H9 (cell line): ENCODE measurements at regions not wholly inside any gene's neighbourhood (a gene's known extent, or its start where the extent isn't known, plus 50 kb on each side); places are given as distances from the start of the nearest gene placed in this dataset.

Source experiments
- DNase-seq: peaks from one replicate; pipeline ENCODE4 v3.0.0-alpha.2; 2017
- H2AFZ ChIP-seq: one replicate; pipeline ENCODE4 v1.6.1; 2013; ENCODE audit warnings: mild to moderate bottlenecking, low read length, control low read depth, moderate library complexity
- H2AK5ac ChIP-seq: 2 replicates; pipeline ENCODE4 v1.6.1; 2013; ENCODE audit warnings: low read length, control low read depth, mixed read lengths; ENCODE audit not compliant: insufficient read length
- H2BK120ac ChIP-seq: one replicate; pipeline ENCODE4 v1.6.1; 2013; ENCODE audit warnings: low read depth, mild to moderate bottlenecking, low read length, control low read depth, inconsistent platforms; ENCODE audit not compliant: poor library complexity, severe bottlenecking
- H2BK12ac ChIP-seq: 2 replicates; pipeline ENCODE4 v1.6.1; 2013; ENCODE audit warnings: low read length, control low read depth, mixed read lengths, low read depth; ENCODE audit not compliant: insufficient read length
- H2BK15ac ChIP-seq: 2 replicates; pipeline ENCODE4 v1.6.1; 2013; ENCODE audit warnings: low read depth, low read length, control low read depth
- H2BK20ac ChIP-seq: one replicate; pipeline ENCODE4 v1.6.1; 2013; ENCODE audit warnings: low read depth, mild to moderate bottlenecking, low read length, control low read depth, inconsistent platforms; ENCODE audit not compliant: poor library complexity, severe bottlenecking
- H2BK5ac ChIP-seq: 2 replicates; pipeline ENCODE4 v1.6.1; 2013; ENCODE audit warnings: low read length, control low read depth, mixed read lengths; ENCODE audit not compliant: insufficient read length
- H3K14ac ChIP-seq: 2 replicates; pipeline ENCODE4 v1.6.1; 2013; ENCODE audit warnings: low read length, control low read depth; ENCODE audit not compliant: insufficient read depth
- H3K18ac ChIP-seq: 2 replicates; pipeline ENCODE4 v1.6.1; 2013; ENCODE audit warnings: low read depth, mild to moderate bottlenecking, mixed read lengths, low read length, control low read depth; ENCODE audit not compliant: insufficient read length
- H3K23ac ChIP-seq: 2 replicates; pipeline ENCODE4 v1.6.1; 2013; ENCODE audit warnings: low read length, control low read depth, mixed read lengths, low read depth; ENCODE audit not compliant: insufficient read length
- H3K23me2 ChIP-seq: 2 replicates; pipeline ENCODE4 v1.6.1; 2013; ENCODE audit warnings: low read depth, mild to moderate bottlenecking, mixed read lengths, low read length, control low read depth; ENCODE audit not compliant: insufficient read length, poor library complexity, severe bottlenecking
- H3K27ac ChIP-seq: 2 replicates; pipeline ENCODE4 v1.5.1; 2013; ENCODE audit warnings: low read length, control low read depth, mixed read lengths, low read depth; ENCODE audit not compliant: insufficient read length
- H3K27me3 ChIP-seq: 2 replicates; pipeline ENCODE4 v1.6.1; 2013; ENCODE audit warnings: low read length, control low read depth, inconsistent platforms; ENCODE audit not compliant: insufficient read depth
- H3K4ac ChIP-seq: 2 replicates; pipeline ENCODE4 v1.6.1; 2013; ENCODE audit warnings: low read depth, mild to moderate bottlenecking, control low read depth, inconsistent platforms, low read length, moderate library complexity
- H3K4me1 ChIP-seq: 2 replicates; pipeline ENCODE4 v1.6.1; 2013; ENCODE audit warnings: low read length, control low read depth, inconsistent platforms; ENCODE audit not compliant: insufficient read depth
- H3K4me2 ChIP-seq: 2 replicates; pipeline ENCODE4 v1.6.1; 2013; ENCODE audit warnings: low read length, control low read depth, mixed read lengths; ENCODE audit not compliant: insufficient read length, insufficient read depth
- H3K56ac ChIP-seq: 2 replicates; pipeline ENCODE4 v1.6.1; 2013; ENCODE audit warnings: low read depth, mild to moderate bottlenecking, mixed read lengths, low read length, control low read depth; ENCODE audit not compliant: insufficient read length
- H3K79me1 ChIP-seq: 2 replicates; pipeline ENCODE4 v1.6.1; 2013; ENCODE audit warnings: low read depth, mild to moderate bottlenecking, moderate library complexity, low read length, control low read depth, inconsistent platforms; ENCODE audit not compliant: insufficient read depth, poor library complexity, severe bottlenecking
- H3K79me2 ChIP-seq: 2 replicates; pipeline ENCODE4 v1.6.1; 2013; ENCODE audit warnings: low read length, control low read depth, inconsistent platforms; ENCODE audit not compliant: insufficient read depth
- H3K9ac ChIP-seq: 2 replicates; pipeline ENCODE4 v1.6.1; 2013; ENCODE audit warnings: low read length, control low read depth, mixed read lengths; ENCODE audit not compliant: insufficient read length; ENCODE audit errors: extremely low read depth
- H3K9me3 ChIP-seq: one replicate; pipeline ENCODE4 v1.6.1; 2013; ENCODE audit warnings: low read depth, low read length, inconsistent platforms; ENCODE audit not compliant: control insufficient read depth
- H3T11ph ChIP-seq: one replicate; pipeline ENCODE4 v1.6.1; 2013; ENCODE audit warnings: mild to moderate bottlenecking, low read length, control low read depth, inconsistent platforms
- H4K20me1 ChIP-seq: one replicate; pipeline ENCODE4 v1.6.1; 2013; ENCODE audit not compliant: control insufficient read depth, insufficient read length, insufficient read depth
- H4K5ac ChIP-seq: 2 replicates; pipeline ENCODE4 v1.6.1; 2013; ENCODE audit warnings: low read depth, mild to moderate bottlenecking, mixed read lengths, low read length, control low read depth; ENCODE audit not compliant: insufficient read length
- H4K8ac ChIP-seq: replicated peaks from 2 replicates; pipeline ENCODE4 v1.6.1; 2013; ENCODE audit warnings: low read length, control low read depth, mixed read lengths, low read depth; ENCODE audit not compliant: insufficient read length
- H4K91ac ChIP-seq: 2 replicates; pipeline ENCODE4 v1.6.1; 2013; ENCODE audit warnings: low read depth, mild to moderate bottlenecking, moderate library complexity, mixed read lengths, low read length, control low read depth; ENCODE audit not compliant: insufficient read length
- H3K27ac Mint-ChIP-seq, 3 experiments: 2 replicates in 2 of 3; 3 replicates in 1 of 3; pipeline ENCODE4 v1.8.0; 2020 to 2021; ENCODE audit warnings: mixed read lengths in 3 of 3, mild to moderate bottlenecking in 1 of 3, moderate library complexity in 1 of 3
- H3K27me3 Mint-ChIP-seq: 2 replicates; pipeline ENCODE4 v1.8.0; 2021; ENCODE audit warnings: low read depth, mild to moderate bottlenecking, moderate library complexity, mixed read lengths
- H3K36me3 Mint-ChIP-seq, 3 experiments: 2 replicates in 2 of 3; 3 replicates in 1 of 3; pipeline ENCODE4 v1.8.0; 2020 to 2021; ENCODE audit warnings: low read depth in 3 of 3, mixed read lengths in 3 of 3; ENCODE audit not compliant: insufficient read depth in 1 of 3
- H3K4me1 Mint-ChIP-seq, 2 experiments: 2 replicates each; pipeline ENCODE4 v1.8.0; 2020; ENCODE audit warnings: mixed read lengths in 2 of 2
- H3K4me3 Mint-ChIP-seq, 2 experiments: 2 replicates in 1 of 2; 3 replicates in 1 of 2; pipeline ENCODE4 v1.8.0; 2020 to 2021; ENCODE audit warnings: mild to moderate bottlenecking in 2 of 2, mixed read lengths in 2 of 2, moderate library complexity in 1 of 2
- H3K9me3 Mint-ChIP-seq, 2 experiments: 2 replicates in 1 of 2; 3 replicates in 1 of 2; pipeline ENCODE4 v1.8.0; 2020; ENCODE audit warnings: mild to moderate bottlenecking in 2 of 2, mixed read lengths in 2 of 2, moderate library complexity in 1 of 2
- WGBS: extraction: QIAGEN DNeasy Blood & Tissue Kit; methylation state at CpG from one replicate; pipeline ENCODE4 v1.1.7; 2013; ENCODE audit warnings: missing lambda C conversion rate, low lambda C conversion rate, mixed read lengths; ENCODE audit not compliant: insufficient read length; ENCODE audit errors: extremely low coverage; 5-methylcytosine and 5-hydroxymethylcytosine counted together
- TF ChIP-seq, protein P1 (sequence below): fragments of 200-600 bp; sonication (generic); conservative IDR thresholded peaks from 3 replicates; pipeline ENCODE4 v1.8.0; 2021; ENCODE audit warnings: antibody characterized with exemption, mild to moderate bottlenecking

DNA sequence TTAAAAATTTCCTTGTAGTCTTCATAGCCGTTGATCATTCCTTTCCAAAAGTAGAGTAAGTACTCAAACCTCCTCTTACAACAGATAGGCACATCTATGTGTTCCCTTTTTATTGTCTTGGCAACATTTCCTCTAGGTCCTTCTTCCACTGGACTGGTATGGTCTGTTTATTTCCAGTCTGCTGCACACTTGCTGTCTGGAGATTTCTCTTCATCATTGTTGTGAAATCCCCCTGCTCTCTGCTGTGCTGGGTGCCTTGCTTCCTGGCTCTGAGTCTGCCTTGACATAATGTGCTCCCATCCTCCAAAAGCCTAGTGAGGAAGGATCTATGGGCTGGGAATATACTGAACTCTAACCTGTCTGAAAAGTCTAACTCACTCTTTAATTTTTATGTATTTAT is 545.3 kb upstream of the VSTM2A start:
- no peak overlapping the region for H2BK20ac ChIP-seq
- H2AFZ ChIP-seq, result no peak overlapping the region
- Mint-ChIP-seq H3K27ac (no peak overlapping the region; a peak in 1 of 7 replicates), H3K4me3 (no peak overlapping the region), H3K4me1 (peaks cover 7 to 14% of the 10 kb centered on the region in 2 experiments), H3K27me3 (no peaks in the 10 kb centered on the region; the same call in 1 of the 2 replicates), H3K9me3 (no peaks in the 10 kb centered on the region), H3K36me3 (no peaks in the 10 kb centered on the region)
- H4K8ac ChIP-seq, result no peak overlapping the region
- no peaks in the 10 kb centered on the region for H3K4me1 ChIP-seq
- H3K18ac ChIP-seq, result no peak overlapping the region
- H3K4me2 ChIP-seq, result no peak overlapping the region
- no peaks in the 10 kb centered on the region for H3K79me2 ChIP-seq
- DNase-seq, result no peak
- no peaks in the 10 kb centered on the region for H3K9me3 ChIP-seq
- no peak overlapping the region for H2AK5ac ChIP-seq
- H3K4ac ChIP-seq, result no peak overlapping the region
- no peak overlapping the region for H3K27ac ChIP-seq
- H3T11ph ChIP-seq, result no peak overlapping the region
- no peak overlapping the region for H2BK15ac ChIP-seq
- no peaks in the 10 kb centered on the region for H4K20me1 ChIP-seq
- no peak overlapping the region for H2BK5ac ChIP-seq
- WGBS, result no CpG with 5 or more reads among the region's 1 CpG
- H2BK12ac ChIP-seq, result no peak overlapping the region
- H3K27me3 ChIP-seq, result no peaks in the 10 kb centered on the region
- no peak overlapping the region for H3K23ac ChIP-seq
- no peak overlapping the region for H3K14ac ChIP-seq
- no peaks in the 10 kb centered on the region for H3K79me1 ChIP-seq
- TF ChIP-seq, protein P1, sequence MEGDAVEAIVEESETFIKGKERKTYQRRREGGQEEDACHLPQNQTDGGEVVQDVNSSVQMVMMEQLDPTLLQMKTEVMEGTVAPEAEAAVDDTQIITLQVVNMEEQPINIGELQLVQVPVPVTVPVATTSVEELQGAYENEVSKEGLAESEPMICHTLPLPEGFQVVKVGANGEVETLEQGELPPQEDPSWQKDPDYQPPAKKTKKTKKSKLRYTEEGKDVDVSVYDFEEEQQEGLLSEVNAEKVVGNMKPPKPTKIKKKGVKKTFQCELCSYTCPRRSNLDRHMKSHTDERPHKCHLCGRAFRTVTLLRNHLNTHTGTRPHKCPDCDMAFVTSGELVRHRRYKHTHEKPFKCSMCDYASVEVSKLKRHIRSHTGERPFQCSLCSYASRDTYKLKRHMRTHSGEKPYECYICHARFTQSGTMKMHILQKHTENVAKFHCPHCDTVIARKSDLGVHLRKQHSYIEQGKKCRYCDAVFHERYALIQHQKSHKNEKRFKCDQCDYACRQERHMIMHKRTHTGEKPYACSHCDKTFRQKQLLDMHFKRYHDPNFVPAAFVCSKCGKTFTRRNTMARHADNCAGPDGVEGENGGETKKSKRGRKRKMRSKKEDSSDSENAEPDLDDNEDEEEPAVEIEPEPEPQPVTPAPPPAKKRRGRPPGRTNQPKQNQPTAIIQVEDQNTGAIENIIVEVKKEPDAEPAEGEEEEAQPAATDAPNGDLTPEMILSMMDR, result no peak
- no peak overlapping the region for H3K56ac ChIP-seq
- no peak overlapping the region for H2BK120ac ChIP-seq
- H3K23me2 ChIP-seq, result no peaks in the 10 kb centered on the region
- no peak overlapping the region for H3K9ac ChIP-seq
- no peak overlapping the region for H4K5ac ChIP-seq
- no peak overlapping the region for H4K91ac ChIP-seq
